ENCODE measurements at regions not wholly inside any gene's neighbourhood (a gene's known extent, or its start where the extent isn't known, plus 50 kb on each side); places are given as distances from the start of the nearest gene placed in this dataset.

- no peak overlapping the region for H3K27ac ChIP-seq
- ChIA-PET CTCF (no interaction called here), POLR2A (ENCODE audit: low non-redundant PET) (no interaction called here)
- DNase-seq (ENCODE audit: low spot score), result no peak
- TF ChIP-seq CTCF (conservative IDR thresholded peaks at IDR 0.05; ENCODE audit: low read depth), result no peak
Observed at GRCh38 chr3:66098436-66098835, 59.7 kb upstream of the MAGI1 start.

GRCh38 chr3:66097647-66098046 lies 58.9 kb upstream of the MAGI1 start:
- no peak overlapping the region for H3K27ac ChIP-seq
- no peak for DNase-seq (ENCODE audit: low spot score)
- ChIA-PET POLR2A (ENCODE audit: low non-redundant PET) (no interaction called here), CTCF (no interaction called here)
- TF ChIP-seq CTCF (conservative IDR thresholded peaks at IDR 0.05; ENCODE audit: low read depth), result no peak

DNA sequence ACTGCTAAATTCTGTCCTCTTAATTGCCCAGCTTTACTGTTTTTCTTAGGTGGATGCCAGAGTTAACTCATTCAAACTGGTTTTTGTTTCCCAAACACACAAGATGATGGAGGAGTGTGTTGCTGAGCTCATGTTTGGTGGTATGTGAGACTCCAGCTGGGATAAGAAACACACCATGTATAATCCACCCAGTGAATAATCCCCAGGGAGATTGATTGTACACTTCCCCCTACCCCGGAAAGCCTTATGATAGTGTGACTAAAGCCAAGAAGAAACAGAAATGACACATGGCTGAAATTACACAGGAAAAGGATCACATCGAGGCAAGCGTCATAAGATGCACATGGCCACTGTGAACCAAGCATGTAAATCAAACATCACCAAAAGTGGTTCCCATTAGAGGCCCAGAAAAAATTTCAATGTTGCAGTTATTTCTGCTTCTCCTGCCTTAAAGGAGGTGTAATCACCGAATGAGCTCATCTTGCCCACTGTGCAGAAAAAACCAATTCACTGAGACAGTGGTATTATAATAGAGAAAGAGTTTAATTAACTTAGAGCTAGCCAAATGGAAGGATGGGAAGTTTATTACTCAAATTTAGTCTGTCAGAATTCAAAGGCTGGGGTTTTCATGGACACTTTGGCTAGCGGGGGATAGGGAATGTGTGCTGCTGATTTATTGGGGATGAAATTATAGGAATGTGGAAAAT lies 56.7 kb upstream of the MAGI1 start:
- no peak overlapping the region for H3K27ac ChIP-seq
- TF ChIP-seq CTCF (conservative IDR thresholded peaks at IDR 0.05; ENCODE audit: low read depth), result no peak
- DNase-seq (ENCODE audit: low spot score), result no peak
- POLR2A ChIA-PET (ENCODE audit: low non-redundant PET), result no interaction called here
- CTCF ChIA-PET, result no interaction called here

- no peak for DNase-seq (ENCODE audit: low spot score)
- no peak for TF ChIP-seq CTCF (conservative IDR thresholded peaks at IDR 0.05; ENCODE audit: low read depth)
- no peak overlapping the region for H3K27ac ChIP-seq
- CTCF ChIA-PET, result no interaction called here
- POLR2A ChIA-PET (ENCODE audit: low non-redundant PET), result no interaction called here
Observed at GRCh38 chr3:66093981-66094380, 55.3 kb upstream of the MAGI1 start.

DNA sequence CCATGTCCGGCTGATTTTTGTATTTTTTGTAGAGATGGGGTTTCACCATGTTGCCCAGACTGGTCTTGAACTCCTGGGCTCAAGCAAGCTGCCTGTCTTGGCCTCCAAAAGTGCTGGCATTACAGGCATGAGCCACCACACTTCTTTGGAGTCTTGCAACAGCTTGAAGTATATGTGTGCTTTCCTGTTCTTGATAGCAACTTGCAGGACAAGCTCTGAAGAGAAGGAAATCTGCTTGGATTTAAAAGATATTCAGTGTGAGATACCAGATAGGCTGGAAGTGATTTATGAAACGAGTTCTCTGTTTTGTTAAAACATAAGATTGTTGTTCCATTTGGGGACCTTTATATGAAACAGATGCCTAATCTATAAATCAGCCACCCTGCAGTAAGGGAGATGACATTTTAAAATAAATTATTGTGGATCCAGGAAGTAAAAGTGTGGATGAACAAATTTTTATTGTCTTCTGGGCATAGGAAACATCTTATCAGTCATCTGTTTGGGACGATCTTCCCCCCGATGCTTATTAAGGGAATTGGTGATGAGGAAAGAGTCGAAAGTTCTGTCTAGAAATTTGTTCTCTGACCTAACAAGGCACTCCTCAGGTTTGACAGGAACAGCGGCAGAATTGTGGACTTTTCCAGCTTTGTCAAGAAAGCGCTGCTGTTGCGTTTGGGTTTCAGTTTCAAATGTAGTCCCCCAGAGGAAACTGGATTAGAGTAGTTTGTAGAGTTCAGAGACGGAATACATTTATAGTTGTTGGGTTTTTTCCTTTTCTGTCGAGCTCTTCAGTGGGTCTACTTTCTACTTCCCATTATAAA lies 53.7 kb upstream of the MAGI1 start:
- TF ChIP-seq CTCF (conservative IDR thresholded peaks at IDR 0.05; ENCODE audit: low read depth), result no peak
- CTCF ChIA-PET, result no interaction called here
- DNase-seq (ENCODE audit: low spot score), result no peak
- H3K27ac ChIP-seq, result no peak overlapping the region
- POLR2A ChIA-PET (ENCODE audit: low non-redundant PET), result no interaction called here
